Liver (tissue), 3 donors: ENCODE measurements at regions not wholly inside any gene's neighbourhood (a gene's known extent, or its start where the extent isn't known, plus 50 kb on each side); places are given as distances from the start of the nearest gene placed in this dataset.

Experiments
- RAD21 ChIP-seq, 2 donors: IDR thresholded peaks; 2 replicates each; pipeline ENCODE4 v1.6.1; 2016; ENCODE audit warnings: antibody characterized with exemption in 2 of 2, mild to moderate bottlenecking in 2 of 2
- SP1 ChIP-seq: IDR thresholded peaks from 2 replicates; pipeline ENCODE4 v1.6.1; 2018; ENCODE audit warnings: antibody characterized with exemption, mild to moderate bottlenecking
- TF ChIP-seq, protein P1 (sequence below): fragments of 150-350 bp; IDR thresholded peaks from 2 replicates; pipeline ENCODE4 v1.5.1; 2017; ENCODE audit warnings: improper control_type of control experiment, low read depth, low read length; ENCODE audit not compliant: missing input control
- TF ChIP-seq, protein P2 (sequence below): IDR thresholded peaks from 2 replicates; pipeline ENCODE4 v1.6.1; 2016; ENCODE audit warnings: antibody characterized with exemption
- donor health status: healthy.
- donor health status: healthy.

DNA sequence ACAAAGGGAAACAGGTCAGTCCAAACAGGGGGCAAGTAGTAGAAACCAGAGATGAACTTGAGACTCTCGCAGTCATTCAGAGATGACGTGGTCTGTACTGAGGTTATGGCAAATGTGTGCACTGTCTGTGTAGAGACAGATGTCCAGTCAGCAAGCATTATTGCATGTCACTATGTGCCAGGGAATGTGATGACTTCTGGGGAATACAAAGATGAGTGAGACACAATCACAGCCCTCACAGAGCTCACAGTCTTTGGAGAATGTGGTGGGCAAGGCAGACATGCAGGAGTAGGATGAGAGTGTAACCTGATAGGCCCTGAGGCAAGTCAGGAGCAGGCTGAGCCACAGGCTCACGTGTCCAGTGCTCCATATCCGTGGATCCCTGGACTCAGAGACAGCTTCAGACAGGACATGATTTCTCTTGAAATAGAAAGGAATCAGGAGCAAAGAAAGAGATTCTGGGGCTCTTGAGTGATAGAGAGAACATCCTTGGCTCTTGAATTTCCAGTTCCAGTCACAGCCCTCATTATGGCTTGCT, 550.7 kb downstream of the ETS1 start:
- TF ChIP-seq, protein P1, sequence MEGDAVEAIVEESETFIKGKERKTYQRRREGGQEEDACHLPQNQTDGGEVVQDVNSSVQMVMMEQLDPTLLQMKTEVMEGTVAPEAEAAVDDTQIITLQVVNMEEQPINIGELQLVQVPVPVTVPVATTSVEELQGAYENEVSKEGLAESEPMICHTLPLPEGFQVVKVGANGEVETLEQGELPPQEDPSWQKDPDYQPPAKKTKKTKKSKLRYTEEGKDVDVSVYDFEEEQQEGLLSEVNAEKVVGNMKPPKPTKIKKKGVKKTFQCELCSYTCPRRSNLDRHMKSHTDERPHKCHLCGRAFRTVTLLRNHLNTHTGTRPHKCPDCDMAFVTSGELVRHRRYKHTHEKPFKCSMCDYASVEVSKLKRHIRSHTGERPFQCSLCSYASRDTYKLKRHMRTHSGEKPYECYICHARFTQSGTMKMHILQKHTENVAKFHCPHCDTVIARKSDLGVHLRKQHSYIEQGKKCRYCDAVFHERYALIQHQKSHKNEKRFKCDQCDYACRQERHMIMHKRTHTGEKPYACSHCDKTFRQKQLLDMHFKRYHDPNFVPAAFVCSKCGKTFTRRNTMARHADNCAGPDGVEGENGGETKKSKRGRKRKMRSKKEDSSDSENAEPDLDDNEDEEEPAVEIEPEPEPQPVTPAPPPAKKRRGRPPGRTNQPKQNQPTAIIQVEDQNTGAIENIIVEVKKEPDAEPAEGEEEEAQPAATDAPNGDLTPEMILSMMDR = no peak
- no peak for TF ChIP-seq RAD21 (IDR thresholded peaks at IDR 0.05)
- no peak for TF ChIP-seq SP1
- TF ChIP-seq, protein P2, sequence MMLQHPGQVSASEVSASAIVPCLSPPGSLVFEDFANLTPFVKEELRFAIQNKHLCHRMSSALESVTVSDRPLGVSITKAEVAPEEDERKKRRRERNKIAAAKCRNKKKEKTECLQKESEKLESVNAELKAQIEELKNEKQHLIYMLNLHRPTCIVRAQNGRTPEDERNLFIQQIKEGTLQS = no peak
